CD8-positive, alpha-beta memory T cell (primary cell): ENCODE measurements at regions not wholly inside any gene's neighbourhood (a gene's known extent, or its start where the extent isn't known, plus 50 kb on each side); places are given as distances from the start of the nearest gene placed in this dataset.

Source experiments
- CTCF ChIA-PET: fragments of 350-600 bp; sonication (Branson Sonifier 250); formaldehyde crosslinking; loops from one replicate; lab custom pipeline; 2021; ENCODE audit warnings: antibody characterized with exemption; lab: Charles Lee
- POLR2A ChIA-PET: fragments of 350-600 bp; sonication (Branson Sonifier 250); formaldehyde crosslinking; loops from one replicate; lab custom pipeline; 2021; ENCODE audit warnings: antibody characterized with exemption; lab: Charles Lee
- DNase-seq, 5 donors: peaks; one replicate each; pipeline versions ENCODE4 v3.0.0 to v3.0.0-alpha.2; 2020 to 2022; ENCODE audit warnings: mixed read lengths in 1 of 5
- H3K27ac ChIP-seq: one replicate; pipeline ENCODE4 v1.7.0; 2013; ENCODE audit warnings: low read depth, mild to moderate bottlenecking, low read length, moderate library complexity
- H3K27me3 ChIP-seq: 2 replicates; pipeline ENCODE4 v1.7.0; 2013; ENCODE audit warnings: low read length, mild to moderate bottlenecking; ENCODE audit not compliant: insufficient read depth, poor library complexity, severe bottlenecking
- H3K36me3 ChIP-seq: 2 replicates; pipeline ENCODE4 v1.7.0; 2013; ENCODE audit warnings: mild to moderate bottlenecking, low read length, moderate library complexity; ENCODE audit not compliant: insufficient read depth
- H3K4me1 ChIP-seq: 2 replicates; pipeline ENCODE4 v1.7.0; 2013; ENCODE audit warnings: mild to moderate bottlenecking, low read length, moderate library complexity; ENCODE audit not compliant: insufficient read depth
- H3K4me3 ChIP-seq: 2 replicates; pipeline ENCODE4 v1.7.0; 2013; ENCODE audit warnings: mild to moderate bottlenecking, low read length
- H3K9me3 ChIP-seq: 2 replicates; pipeline ENCODE4 v1.7.0; 2013; ENCODE audit warnings: mild to moderate bottlenecking, low read length
- H3K27ac Mint-ChIP-seq, 8 donors: one replicate each; pipeline ENCODE4 v1.8.0; 2020 to 2021; ENCODE audit warnings: mixed read lengths in 8 of 8, mild to moderate bottlenecking in 6 of 8, inconsistent platforms in 3 of 8, moderate library complexity in 3 of 8
- H3K27me3 Mint-ChIP-seq, 2 donors: one replicate each; pipeline ENCODE4 v1.8.0; 2020 to 2021; ENCODE audit warnings: mixed read lengths in 2 of 2, mild to moderate bottlenecking in 1 of 2, moderate library complexity in 1 of 2
- H3K36me3 Mint-ChIP-seq, 3 donors: one replicate each; pipeline ENCODE4 v1.8.0; 2020 to 2021; ENCODE audit warnings: mixed read lengths in 3 of 3, inconsistent platforms in 1 of 3, mild to moderate bottlenecking in 1 of 3
- H3K4me1 Mint-ChIP-seq, 3 donors: one replicate each; pipeline ENCODE4 v1.8.0; 2020 to 2021; ENCODE audit warnings: mixed read lengths in 3 of 3, inconsistent platforms in 1 of 3, mild to moderate bottlenecking in 1 of 3
- H3K4me3 Mint-ChIP-seq, 7 donors: one replicate each; pipeline ENCODE4 v1.8.0; 2020 to 2021; ENCODE audit warnings: mixed read lengths in 7 of 7, mild to moderate bottlenecking in 6 of 7, moderate library complexity in 4 of 7, inconsistent platforms in 2 of 7
- H3K9me3 Mint-ChIP-seq, 5 donors: one replicate each; pipeline ENCODE4 v1.8.0; 2020 to 2022; ENCODE audit warnings: mixed read lengths in 5 of 5, mild to moderate bottlenecking in 3 of 5, moderate library complexity in 2 of 5, inconsistent platforms in 1 of 5

DNA sequence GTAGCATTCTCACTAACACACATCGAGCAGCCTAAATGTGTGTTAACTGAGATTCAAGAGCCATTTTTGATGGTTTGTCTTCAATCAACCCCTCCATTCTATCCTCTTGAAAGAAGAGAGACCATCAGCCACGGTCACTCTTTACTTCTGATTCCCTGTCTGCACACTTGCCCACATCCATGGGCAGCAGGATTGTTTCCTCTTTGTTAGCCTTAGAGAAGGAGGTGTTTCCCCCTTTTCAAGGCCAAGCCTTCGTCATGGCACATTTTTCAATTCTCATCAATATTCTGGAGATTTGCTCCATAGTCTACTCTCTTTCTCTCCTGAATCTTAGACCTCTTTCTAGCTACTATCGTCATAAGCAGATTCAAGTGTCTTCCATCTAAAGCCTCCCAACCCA is 522.4 kb upstream of the NAALADL2 start:
- no peaks in the 10 kb centered on the region for H3K36me3 Mint-ChIP-seq
- H3K4me1 Mint-ChIP-seq = no peaks in the 10 kb centered on the region
- no peak overlapping the region for H3K4me3 Mint-ChIP-seq
- Histone ChIP-seq H3K4me3 (no peak overlapping the region), H3K27me3 (no peaks in the 10 kb centered on the region), H3K36me3 (no peaks in the 10 kb centered on the region), H3K9me3 (no peaks in the 10 kb centered on the region), H3K4me1 (no peaks in the 10 kb centered on the region), H3K27ac (no peak overlapping the region)
- ChIA-PET CTCF (no interaction called here), POLR2A (no interaction called here)
- peaks cover 0 to 1% of the 10 kb centered on the region in 2 donors for H3K27me3 Mint-ChIP-seq
- H3K9me3 Mint-ChIP-seq = peaks cover 4 to 30% (median 9%) of the 10 kb centered on the region in 5 donors
- no peak overlapping the region for H3K27ac Mint-ChIP-seq
- no peak for DNase-seq

DNA sequence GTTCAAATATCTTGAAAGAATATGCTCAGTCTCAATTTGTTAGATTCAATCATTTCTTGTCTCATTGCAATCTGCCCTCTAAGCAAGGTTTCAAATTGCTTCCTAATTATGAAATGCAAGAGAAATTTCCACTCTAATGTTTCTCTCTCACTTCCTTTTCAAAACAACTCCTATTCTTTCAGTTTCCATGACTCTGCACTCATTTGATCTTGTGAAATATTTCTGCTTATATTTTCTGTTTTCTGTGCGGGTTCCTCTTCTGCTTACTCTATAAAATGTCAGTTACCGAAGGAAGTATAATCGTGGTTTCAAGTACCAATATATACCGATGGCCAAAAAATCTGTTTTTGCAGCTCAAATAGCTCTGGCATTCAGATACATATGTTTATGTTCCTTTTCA is 521.9 kb upstream of the NAALADL2 start:
- CTCF ChIA-PET = no interaction called here
- Histone ChIP-seq H3K27ac (no peak overlapping the region), H3K9me3 (no peaks in the 10 kb centered on the region), H3K4me3 (no peak overlapping the region), H3K27me3 (no peaks in the 10 kb centered on the region), H3K36me3 (no peaks in the 10 kb centered on the region), H3K4me1 (no peaks in the 10 kb centered on the region)
- H3K9me3 Mint-ChIP-seq = peaks cover 4 to 27% (median 7%) of the 10 kb centered on the region in 5 donors
- H3K4me3 Mint-ChIP-seq = no peak overlapping the region
- no peaks in the 10 kb centered on the region for H3K36me3 Mint-ChIP-seq
- DNase-seq = no peak
- H3K4me1 Mint-ChIP-seq = no peaks in the 10 kb centered on the region
- POLR2A ChIA-PET = no interaction called here
- no peak overlapping the region for H3K27ac Mint-ChIP-seq
- peaks cover 0 to 1% of the 10 kb centered on the region in 2 donors for H3K27me3 Mint-ChIP-seq

- DNase-seq = no peak
- ChIA-PET POLR2A (no interaction called here), CTCF (no interaction called here)
- H3K4me1 Mint-ChIP-seq = no peaks in the 10 kb centered on the region
- no peaks in the 10 kb centered on the region for H3K36me3 Mint-ChIP-seq
- H3K27me3 ChIP-seq = no peaks in the 10 kb centered on the region
- H3K27me3 Mint-ChIP-seq = peaks cover 0 to 1% of the 10 kb centered on the region in 2 donors
- H3K4me1 ChIP-seq = no peaks in the 10 kb centered on the region
- no peak overlapping the region for H3K4me3 Mint-ChIP-seq
- no peak overlapping the region for H3K4me3 ChIP-seq
- H3K27ac Mint-ChIP-seq = no peak overlapping the region
- no peaks in the 10 kb centered on the region for H3K36me3 ChIP-seq
- H3K9me3 Mint-ChIP-seq = peaks cover 2 to 20% (median 6%) of the 10 kb centered on the region in 5 donors
- no peak overlapping the region for H3K27ac ChIP-seq
- no peaks in the 10 kb centered on the region for H3K9me3 ChIP-seq
These were observed 518.2 kb upstream of the NAALADL2 start for GRCh38 chr3:174340624-174341587.

GRCh38 chr3:174342171-174342570 is 517.0 kb upstream of the NAALADL2 start:
- DNase-seq = no peak
- POLR2A ChIA-PET = no interaction called here
- Histone ChIP-seq H3K4me1 (no peaks in the 10 kb centered on the region), H3K9me3 (no peaks in the 10 kb centered on the region), H3K36me3 (no peaks in the 10 kb centered on the region), H3K4me3 (no peak overlapping the region), H3K27me3 (no peaks in the 10 kb centered on the region), H3K27ac (no peak overlapping the region)
- CTCF ChIA-PET = no interaction called here
- Mint-ChIP-seq H3K4me1 (no peaks in the 10 kb centered on the region), H3K4me3 (no peak overlapping the region), H3K36me3 (no peaks in the 10 kb centered on the region), H3K9me3 (peaks cover 2 to 15% (median 5%) of the 10 kb centered on the region in 5 donors), H3K27me3 (peaks cover 0 to 1% of the 10 kb centered on the region in 2 donors), H3K27ac (no peak overlapping the region)

- Histone ChIP-seq H3K4me3 (no peak overlapping the region), H3K9me3 (no peaks in the 10 kb centered on the region), H3K27ac (no peak overlapping the region), H3K27me3 (no peaks in the 10 kb centered on the region), H3K4me1 (no peaks in the 10 kb centered on the region), H3K36me3 (no peaks in the 10 kb centered on the region)
- Mint-ChIP-seq H3K27me3 (peaks cover 0 to under 1% of the 10 kb centered on the region in 2 donors), H3K9me3 (peaks cover under 1 to 9% (median 6%) of the 10 kb centered on the region in 5 donors), H3K4me3 (no peak overlapping the region), H3K36me3 (no peaks in the 10 kb centered on the region), H3K27ac (no peak overlapping the region), H3K4me1 (no peaks in the 10 kb centered on the region)
- POLR2A ChIA-PET = no interaction called here
- no peak for DNase-seq
- CTCF ChIA-PET = no interaction called here
These were observed 516.1 kb upstream of the NAALADL2 start for GRCh38 chr3:174342941-174343501.

DNA sequence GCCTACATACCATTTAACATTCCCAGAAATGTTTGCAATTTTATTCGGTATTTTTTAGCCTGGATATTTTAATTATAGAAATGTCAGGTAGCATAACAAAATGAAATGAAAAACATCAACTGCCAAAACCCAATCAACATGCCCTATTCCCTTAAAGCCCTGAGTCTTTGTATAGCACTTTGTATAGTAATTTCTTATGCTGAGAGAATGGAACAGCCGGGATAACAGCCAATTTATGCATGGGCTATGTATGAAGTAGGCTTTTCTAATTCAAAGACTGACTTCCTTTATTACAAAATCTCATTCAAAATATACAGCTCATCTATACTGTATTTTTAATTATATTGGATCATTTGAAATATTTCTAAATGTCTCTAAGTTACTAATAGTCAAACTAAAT is 513.0 kb upstream of the NAALADL2 start:
- Histone ChIP-seq H3K27me3 (no peaks in the 10 kb centered on the region), H3K27ac (no peak overlapping the region), H3K9me3 (no peaks in the 10 kb centered on the region), H3K4me3 (no peak overlapping the region), H3K36me3 (no peaks in the 10 kb centered on the region), H3K4me1 (no peaks in the 10 kb centered on the region)
- ChIA-PET POLR2A (no interaction called here), CTCF (no interaction called here)
- no peaks in the 10 kb centered on the region for H3K27me3 Mint-ChIP-seq
- no peak for DNase-seq
- H3K27ac Mint-ChIP-seq = no peak overlapping the region
- no peaks in the 10 kb centered on the region for H3K4me1 Mint-ChIP-seq
- H3K4me3 Mint-ChIP-seq = no peak overlapping the region
- no peaks in the 10 kb centered on the region for H3K36me3 Mint-ChIP-seq
- H3K9me3 Mint-ChIP-seq = peaks cover 0 to 12% (median 7%) of the 10 kb centered on the region in 5 donors

DNA sequence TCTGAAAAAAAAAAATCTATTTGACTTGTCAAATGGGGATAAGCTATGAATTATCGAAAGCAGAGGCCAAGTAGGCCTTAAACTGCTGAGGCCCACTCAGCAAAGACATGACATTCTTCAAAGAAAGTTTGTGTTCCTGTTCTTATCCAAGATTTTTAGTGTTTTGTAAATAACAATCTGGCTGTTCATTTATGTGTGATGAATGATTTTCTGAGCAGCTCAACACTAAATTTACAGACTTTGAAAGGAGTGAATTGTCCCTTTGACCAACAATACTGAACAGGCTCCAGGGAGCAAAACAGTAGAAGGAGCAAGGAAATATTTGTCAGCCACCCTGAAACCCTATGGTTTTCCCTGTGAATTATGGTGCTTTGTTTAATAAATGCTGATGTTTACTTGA is 512.6 kb upstream of the NAALADL2 start:
- CTCF ChIA-PET = no interaction called here
- no peak overlapping the region for H3K4me3 Mint-ChIP-seq
- Histone ChIP-seq H3K9me3 (no peaks in the 10 kb centered on the region), H3K36me3 (no peaks in the 10 kb centered on the region), H3K4me1 (no peaks in the 10 kb centered on the region), H3K4me3 (no peak overlapping the region), H3K27ac (no peak overlapping the region), H3K27me3 (no peaks in the 10 kb centered on the region)
- H3K27me3 Mint-ChIP-seq = no peaks in the 10 kb centered on the region
- no peak for DNase-seq
- no peaks in the 10 kb centered on the region for H3K36me3 Mint-ChIP-seq
- H3K27ac Mint-ChIP-seq = no peak overlapping the region
- POLR2A ChIA-PET = no interaction called here
- H3K4me1 Mint-ChIP-seq = no peaks in the 10 kb centered on the region
- H3K9me3 Mint-ChIP-seq = peaks cover 0 to 16% (median 7%) of the 10 kb centered on the region in 5 donors

DNA sequence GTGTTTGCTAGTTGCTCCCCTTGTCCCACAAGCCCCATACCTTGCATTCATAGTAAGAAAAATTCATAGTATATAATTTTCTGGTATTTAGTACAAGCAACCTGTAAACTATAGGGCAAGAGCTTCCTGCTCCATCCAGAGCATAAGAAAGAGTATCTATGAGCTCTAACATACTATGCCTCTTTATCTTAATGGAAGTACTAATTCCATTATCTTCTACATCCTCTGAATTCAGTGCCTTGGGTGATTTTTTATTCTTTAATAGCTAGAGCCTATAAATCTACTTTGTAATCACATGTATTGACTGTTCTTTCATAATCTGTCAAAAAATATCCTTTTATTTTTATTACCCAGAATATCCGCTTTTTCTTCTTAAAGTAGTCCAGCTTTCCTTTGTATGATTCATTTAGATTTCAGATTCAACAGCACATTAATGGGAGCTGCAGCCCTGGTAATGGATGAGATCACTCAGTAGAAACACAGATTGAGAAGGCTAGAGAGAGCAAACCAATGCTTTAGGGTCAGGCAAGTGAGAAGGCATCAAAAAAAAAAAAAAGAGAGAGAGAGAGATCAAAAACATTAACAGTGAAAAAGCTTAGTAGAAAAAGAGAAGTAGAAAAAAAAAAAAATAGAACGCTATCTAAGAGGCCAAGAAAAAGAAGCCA is 511.5 kb upstream of the NAALADL2 start:
- Histone ChIP-seq H3K9me3 (no peaks in the 10 kb centered on the region), H3K36me3 (no peaks in the 10 kb centered on the region), H3K4me3 (no peak overlapping the region), H3K27ac (no peak overlapping the region), H3K27me3 (no peaks in the 10 kb centered on the region), H3K4me1 (no peaks in the 10 kb centered on the region)
- H3K4me3 Mint-ChIP-seq = no peak overlapping the region
- peaks cover 0 to 21% (median 5%) of the 10 kb centered on the region in 5 donors for H3K9me3 Mint-ChIP-seq
- H3K4me1 Mint-ChIP-seq = no peaks in the 10 kb centered on the region
- no peaks in the 10 kb centered on the region for H3K36me3 Mint-ChIP-seq
- H3K27me3 Mint-ChIP-seq = no peaks in the 10 kb centered on the region
- no peak overlapping the region for H3K27ac Mint-ChIP-seq
- ChIA-PET CTCF (no interaction called here), POLR2A (no interaction called here)
- DNase-seq = no peak
